Esophagus mucosa (tissue), 1 donor: ENCODE measurements at regions not wholly inside any gene's neighbourhood (a gene's known extent, or its start where the extent isn't known, plus 50 kb on each side); places are given as distances from the start of the nearest gene placed in this dataset.
"Not testable (repeated sequence)": the region's sequence is repeated elsewhere in the genome, so short reads cannot be mapped to it uniquely, and the experiment has no call there.

Experiments
- ATAC-seq: fragments of 200-7000 bp; cut with Tn5 transposase; one replicate; pipeline ENCODE4 v1.9.1; 2020
- donor health status: DM: yes; HTN: yes; CAD: no.

DNA sequence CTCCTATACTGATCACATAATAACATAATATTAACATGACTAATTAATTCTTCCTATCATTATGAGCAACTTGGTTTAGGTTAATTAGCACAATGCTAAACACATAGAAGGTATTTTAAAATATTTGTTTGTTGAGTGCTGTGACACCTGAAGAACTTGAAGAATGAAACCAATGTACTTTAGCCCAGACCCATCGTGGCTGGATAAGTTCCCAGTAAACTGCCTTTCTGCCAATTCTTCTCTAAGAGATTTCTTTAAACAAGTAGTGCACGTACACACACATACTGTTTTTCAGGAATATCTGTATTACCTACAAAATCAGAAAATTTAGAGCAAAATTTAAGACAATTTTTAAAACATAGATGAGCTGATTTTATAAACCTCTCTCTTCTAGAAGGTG lies 207.4 kb upstream of the SSTR1 start:
- no peak for ATAC-seq

DNA sequence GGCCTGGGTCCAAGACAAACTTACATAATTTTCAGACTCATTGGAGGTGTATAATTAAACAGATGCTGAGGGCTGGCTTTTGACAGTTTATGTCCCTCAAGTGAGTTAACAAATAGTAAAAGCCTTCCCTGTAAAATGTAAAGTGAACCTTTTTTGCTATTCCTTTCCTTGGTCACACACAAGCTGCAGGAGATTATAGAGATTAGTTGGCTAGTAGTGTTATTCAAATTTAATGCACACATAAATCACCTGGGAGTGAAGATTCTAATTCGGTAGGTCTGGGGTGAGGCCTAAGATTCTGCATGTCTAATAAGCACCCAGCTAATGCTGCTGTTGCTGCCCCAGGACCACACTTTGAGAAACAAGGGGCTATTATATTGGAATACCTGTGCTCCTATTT lies 206.2 kb upstream of the SSTR1 start:
- ATAC-seq: no peak

DNA sequence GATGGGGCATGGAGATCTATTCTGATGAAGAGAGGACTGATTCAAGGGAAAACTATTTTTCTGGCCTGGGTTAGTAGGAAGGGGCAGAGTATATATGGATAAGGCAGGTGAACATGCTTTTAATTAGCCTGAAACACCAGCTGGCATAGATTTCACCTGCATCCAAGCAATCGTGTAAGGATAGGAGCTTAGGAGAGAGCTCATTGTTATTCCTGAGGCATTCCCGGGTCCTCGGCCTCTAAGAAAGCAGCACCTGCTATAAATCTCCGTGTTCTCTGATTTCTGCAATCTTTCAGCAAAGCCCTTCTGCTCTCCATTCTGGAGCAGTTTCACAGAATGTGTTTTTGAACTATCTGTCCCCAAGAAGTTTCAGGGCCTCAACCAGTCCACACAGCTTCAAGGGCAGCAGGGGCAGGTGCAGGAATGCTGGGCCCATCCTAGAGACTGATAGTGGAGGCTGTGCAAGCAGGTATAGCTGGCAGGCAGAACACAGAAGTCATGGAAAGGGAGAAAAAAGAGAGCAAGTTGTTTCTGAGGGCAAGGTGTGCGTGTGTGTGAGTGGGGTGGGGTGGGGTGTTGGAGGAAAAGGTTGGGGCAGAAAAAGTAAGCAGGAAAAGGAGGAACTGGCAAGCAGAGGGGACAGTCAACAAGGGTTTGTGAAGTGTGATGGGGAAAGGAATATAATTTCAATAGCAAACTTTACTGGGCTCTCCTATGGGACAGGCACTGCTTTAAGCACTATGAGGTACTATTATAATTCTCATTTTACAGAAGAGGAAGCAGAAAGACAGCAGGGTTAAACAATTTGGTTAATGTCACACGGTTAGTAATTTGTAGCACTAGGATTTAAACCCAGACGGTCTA lies 203.7 kb upstream of the SSTR1 start:
- no peak for ATAC-seq

DNA sequence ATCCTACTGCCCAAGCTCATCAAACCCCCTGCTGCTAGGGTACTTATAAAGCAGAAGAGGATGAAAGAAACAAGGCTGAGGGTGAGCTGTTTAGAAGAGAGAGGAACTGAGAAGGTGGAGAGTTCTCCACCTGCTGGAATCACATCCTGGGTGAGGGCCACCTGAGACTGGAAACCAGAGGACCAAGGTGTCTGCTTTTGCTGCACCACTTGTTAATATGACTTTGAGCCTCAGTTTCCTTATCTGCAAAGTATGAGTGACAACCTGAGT lies 203.2 kb upstream of the SSTR1 start:
- no peak for ATAC-seq

DNA sequence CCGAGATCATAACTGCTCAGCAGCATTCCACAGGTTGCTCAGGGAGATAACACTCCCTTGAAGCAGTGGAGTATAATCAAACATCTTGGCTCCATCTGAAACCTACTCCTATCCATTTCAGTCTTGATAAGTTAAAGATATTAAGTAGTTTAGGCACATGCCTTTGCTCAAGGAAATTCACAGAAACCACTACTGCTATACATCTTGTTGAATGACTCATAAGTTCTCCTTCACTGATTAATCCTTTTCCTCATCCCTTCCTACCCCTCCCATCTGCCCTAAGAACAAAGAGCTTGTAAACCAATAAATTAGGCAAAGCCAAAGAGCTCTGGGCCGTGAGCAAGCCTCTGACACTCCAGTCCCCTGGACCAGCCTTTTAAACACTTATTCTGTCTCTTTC lies 196.5 kb upstream of the SSTR1 start:
- ATAC-seq: peak; percentile 8

DNA sequence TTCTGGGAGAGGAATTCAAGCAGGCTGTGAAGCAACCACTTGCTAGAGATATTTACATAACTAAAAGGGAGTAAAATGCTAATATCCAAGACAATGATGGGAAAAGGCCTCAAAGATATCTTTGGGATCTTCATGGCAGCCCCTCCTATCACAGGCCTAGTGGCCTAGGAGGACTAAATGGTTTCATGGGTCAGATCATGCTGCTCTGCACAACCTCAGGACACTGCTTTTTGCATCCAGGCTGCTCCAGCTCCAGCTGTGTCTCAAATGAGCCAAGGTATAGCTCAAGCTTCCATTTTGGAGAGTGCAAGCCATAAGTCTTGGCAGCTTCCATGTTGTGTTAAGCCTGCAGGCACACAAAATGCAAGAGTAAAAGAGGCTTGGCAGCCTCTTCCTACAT lies 195.6 kb upstream of the SSTR1 start:
- no peak for ATAC-seq

DNA sequence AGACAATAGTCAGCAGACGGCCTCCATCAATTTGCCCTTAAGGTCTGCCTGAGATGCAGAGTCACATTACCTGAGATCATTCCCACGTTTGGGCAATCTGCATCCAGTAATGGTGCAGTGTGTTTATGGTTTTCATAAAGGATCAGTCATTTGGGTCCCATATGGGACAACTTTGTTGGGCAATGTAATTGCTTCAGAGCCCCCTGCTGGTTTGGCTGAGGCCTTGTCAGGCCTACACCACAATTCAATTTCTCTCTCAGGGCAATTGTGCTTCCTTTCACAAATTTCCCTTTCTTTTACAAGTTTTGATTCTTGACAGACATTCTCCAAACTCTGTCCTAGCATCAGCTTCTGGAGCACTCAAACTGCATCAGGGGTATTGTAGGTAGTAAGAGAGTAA lies 191.2 kb upstream of the SSTR1 start:
- ATAC-seq: no peak

DNA sequence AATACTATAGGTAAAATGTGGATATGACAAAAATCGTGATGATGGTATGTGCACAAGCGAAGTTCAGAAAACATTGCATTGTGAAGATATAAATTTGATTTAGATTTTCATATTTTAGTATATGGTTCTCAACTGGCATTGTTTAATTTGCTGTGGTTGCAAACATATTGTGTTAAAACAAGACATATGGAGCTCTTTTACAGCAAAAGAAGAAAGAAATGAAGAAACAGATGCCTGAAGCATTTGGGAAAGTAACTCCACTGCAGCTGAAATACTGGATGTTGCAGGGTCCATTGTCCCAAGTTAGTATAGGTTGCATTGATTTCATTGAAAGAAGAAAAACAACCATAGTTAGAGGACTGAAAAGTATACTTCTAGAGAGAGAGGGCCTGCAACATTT lies 185.8 kb upstream of the SSTR1 start:
- no peak for ATAC-seq

DNA sequence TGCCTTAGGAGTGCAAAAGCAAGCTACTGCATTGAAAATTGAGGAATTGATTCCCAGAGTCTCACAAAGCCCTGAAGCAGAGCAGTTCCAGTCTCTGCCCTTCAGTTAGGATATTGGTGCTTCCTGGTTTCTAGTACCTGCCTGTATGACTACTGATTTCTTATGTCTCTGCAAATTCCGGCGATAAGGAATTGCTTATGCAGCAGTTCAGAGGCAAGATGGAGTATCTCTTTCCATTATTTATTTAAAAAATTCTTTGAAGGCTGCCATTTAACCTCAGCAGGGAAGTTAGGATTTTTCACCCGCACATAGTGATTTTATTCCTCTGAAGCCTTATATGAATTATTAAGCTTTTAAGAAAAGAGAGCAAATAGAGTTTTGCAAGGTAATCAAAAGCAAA lies 184.9 kb upstream of the SSTR1 start:
- no peak for ATAC-seq

DNA sequence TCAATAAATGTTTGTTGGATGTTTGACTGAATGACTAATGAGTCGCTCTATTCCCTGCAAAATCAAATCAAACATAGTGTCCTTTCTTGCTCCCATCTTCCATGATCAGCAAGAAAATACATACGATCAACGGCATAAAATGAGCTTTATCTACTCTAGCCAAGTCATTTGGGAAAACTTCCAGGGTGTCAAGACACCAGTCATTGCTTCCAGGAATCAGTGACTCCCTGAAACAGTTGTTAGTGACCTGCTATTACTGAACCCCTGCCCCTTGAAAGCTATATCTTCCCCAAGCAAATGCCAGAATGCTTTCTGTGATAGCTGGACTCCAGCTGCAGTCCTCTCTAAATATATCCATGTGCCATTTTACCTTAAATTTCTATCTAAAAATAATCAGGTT lies 169.5 kb upstream of the SSTR1 start:
- ATAC-seq: no peak

DNA sequence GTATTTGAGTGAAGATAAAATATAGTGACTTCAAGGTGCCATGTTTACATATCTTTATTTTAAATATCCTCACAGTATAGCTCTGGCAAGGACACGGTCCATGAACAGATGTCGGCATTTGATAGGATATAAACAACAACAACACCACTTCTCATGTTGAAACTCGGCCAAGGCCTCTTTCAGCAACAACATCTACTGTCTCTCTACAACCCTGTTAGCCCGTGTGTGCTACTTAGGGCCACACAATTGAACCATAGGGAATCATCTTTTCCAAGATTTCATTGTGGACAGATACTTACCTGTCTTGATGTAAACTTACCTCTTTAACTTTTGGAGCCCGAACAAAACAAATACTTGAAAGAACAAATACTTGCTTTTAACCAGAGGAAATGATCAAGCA lies 168.7 kb upstream of the SSTR1 start:
- no peak for ATAC-seq

DNA sequence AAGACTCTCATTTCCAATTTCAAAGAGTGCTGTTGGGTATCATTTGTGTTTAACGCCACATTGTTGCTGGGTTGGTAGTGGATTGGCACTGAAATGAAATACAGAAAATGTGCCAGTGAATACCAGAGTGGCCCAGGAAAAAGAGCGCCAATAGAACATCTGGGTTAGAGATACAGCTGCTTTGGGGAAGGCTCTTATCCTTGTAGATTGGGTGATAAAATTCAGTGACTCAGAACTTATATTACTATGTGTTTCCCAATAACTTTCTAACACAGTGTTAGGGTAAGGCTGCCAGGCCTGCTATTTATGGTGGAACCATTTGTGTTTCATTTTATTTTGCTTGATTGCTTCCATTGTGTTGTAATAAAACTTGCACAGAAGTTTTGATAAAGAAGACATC lies 168.2 kb upstream of the SSTR1 start:
- ATAC-seq: no peak

DNA sequence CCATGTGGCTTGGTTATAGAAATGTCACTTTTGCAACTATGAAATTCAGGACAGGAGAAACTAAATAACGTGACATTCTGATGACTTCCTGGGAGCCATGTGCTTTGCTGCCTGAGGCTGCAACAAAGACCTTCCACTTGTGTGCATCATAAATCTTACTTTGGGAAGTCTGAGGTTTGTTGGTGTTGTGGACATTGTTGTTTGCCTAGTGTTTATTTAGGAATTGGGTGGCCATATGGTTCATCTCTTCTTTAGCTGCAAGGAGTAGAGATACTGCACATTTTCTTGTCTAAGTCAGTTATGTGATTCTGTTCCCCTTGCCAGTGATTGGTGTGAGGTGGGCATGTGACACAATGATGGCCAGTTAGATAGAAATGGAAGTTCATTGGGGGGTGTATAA lies 167.3 kb upstream of the SSTR1 start:
- no peak for ATAC-seq

DNA sequence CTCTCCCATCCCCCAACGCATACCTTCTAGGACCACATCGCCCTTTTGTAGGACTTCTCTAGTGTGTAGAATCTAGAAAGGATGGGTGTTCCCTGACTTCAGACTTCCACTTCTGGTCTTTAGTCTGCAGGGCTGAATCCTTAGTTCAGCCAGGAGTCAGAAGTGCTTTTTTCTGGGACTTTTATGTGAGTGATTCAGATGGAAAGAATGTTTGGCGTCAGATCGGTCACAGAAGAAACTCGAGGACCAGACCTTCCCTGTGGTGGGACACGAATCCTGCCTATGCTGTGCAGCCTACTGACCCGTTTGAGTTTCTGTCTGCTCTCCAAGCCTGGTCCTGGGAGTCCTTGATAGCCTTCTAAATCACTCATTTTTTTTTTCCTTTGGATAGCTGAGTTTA lies 165.4 kb upstream of the SSTR1 start:
- ATAC-seq: no peak

DNA sequence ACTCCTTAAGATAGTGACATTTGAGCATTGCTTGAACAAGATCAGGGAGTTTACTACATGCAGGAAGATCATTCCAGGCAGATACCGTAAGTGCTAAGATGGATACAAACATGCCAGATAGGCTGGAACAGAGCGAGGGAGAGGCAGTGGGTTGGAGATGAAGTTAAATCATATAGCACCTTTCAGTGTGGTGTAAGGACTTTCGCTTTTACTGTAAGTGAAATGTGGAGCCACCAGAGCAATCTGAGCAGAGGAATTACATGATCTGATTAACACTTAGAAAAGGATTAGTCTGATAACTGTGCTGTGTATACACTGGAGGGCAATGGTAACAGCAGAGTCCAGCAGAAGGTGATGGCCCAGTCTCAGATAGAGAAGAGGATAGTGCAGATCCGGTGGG lies 163.0 kb upstream of the SSTR1 start:
- ATAC-seq: no peak

DNA sequence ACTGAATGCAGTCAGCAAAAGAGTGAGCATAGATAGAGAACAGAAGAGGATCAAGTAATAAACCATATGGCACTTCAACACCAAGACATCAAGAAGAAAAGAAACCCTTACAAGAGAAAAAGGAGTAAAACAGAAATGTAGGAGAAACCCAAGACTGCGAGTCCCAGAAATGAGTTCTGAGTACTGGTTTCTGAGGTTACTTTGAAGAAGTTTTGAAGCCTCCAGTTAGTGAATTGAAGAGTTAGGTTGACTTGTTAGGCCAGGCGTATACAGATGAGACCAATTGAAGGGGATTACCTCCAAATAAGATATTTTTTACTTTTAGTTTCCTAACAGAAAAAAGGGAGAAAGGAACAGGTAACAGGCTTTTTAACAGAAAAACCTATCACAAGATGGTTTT lies 162.2 kb upstream of the SSTR1 start:
- no peak for ATAC-seq

DNA sequence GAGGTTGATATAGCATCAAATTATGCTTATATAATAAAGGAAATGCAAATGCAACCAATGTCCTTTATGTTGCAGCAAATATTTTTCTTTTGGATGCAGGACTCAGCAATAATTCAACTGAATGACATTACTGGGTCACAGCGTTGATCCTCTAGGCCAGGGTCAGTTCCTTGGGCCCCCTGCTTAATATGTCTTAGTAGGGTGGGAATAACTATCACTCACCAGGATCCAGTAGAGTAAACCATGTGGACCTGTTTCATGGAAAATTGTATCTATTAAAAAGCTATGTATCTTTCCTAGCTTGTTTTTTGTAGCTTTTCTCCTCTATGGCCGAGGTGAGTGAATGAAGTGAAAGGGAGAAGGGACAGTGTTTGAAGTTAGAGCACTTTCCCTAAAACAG lies 161.5 kb upstream of the SSTR1 start:
- ATAC-seq: no peak

DNA sequence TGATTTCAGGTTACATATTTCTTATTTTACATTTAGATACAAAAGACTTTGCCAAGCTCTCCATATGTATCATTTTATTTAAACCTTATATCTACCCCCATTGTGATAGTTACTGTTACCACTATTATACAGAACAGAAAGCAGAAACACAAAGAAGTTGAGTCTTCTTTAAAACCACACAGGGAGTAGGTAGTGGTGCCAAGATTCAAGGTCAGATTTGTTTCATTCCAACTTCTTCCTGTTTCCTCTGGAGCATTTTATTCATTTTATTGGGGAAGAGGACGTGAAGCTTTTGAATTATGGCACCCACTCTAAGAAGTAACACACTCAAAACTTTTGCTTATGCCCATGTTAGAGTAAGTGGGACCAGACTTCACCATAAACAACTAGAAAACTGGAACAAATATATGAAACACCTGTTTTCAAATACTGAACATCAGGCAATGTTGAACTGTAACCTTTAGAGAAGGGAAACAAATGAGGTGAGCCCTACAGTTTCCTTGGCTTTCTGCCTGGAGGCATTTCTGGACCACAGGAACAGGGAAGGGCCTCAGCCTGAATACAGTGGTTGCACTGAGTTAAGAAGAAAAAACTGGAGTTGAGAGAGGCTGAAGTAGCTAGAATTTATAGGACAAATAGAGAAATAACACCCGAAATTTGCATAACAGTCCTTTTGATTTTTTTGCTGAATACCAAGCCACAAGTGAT lies 160.4 kb upstream of the SSTR1 start:
- no peak for ATAC-seq

DNA sequence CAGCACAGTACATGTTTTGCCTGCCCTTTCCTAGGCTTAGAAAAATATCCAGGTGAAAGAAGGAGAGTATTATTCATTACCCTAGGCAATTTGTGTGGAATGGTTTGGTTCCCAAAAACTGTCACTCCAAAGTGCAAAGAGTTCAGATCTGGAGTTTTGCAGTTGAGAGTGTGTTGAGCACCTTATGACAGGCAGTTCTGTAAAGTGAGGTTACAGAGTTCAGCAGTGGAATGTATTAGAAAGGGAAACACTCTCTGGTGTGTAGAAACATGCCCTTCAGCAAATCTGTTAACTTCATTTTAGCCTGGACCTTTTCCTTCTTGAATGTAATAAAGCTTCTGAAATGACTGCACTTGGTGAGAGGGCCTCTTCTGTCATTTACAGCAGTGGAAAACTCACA lies 154.0 kb upstream of the SSTR1 start:
- no peak for ATAC-seq

DNA sequence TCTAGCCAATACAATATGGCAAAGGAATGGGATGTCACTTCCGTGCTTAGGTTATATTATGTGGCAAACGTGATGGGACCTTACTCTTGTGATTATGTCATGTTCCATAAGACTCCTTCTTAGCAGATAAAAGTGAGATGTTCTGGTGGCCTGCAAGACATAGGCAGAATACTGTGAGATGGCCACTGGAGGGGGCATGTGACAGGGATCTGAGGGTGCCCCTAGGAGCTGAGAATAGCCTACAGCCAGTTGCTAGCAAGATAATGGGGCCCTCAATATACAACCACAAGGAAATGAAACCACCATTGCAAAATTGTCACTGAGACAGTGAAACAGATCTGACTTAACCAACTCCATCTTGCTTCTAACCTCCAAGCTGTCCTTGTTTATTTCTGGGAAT lies 151.4 kb upstream of the SSTR1 start:
- no peak for ATAC-seq

DNA sequence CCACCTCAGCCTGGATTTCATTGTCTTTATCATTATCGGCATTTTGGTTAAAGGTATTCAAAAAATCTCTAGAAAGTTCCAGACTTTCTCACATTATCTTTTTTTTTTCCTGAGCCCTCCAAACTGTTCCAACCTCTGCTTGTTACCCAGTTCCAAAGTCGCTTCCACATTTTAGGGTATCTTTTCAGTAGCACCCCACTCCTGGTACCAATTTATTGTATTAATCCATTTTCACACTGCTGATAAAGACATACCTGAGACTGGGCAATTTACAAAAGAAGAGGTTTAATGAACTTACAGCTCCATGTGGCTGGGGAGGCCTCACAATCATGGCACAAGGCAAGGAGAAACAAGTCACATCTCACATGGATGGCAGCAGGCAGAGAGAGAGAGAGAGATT lies 145.5 kb upstream of the SSTR1 start:
- not testable (repeated sequence) for ATAC-seq

DNA sequence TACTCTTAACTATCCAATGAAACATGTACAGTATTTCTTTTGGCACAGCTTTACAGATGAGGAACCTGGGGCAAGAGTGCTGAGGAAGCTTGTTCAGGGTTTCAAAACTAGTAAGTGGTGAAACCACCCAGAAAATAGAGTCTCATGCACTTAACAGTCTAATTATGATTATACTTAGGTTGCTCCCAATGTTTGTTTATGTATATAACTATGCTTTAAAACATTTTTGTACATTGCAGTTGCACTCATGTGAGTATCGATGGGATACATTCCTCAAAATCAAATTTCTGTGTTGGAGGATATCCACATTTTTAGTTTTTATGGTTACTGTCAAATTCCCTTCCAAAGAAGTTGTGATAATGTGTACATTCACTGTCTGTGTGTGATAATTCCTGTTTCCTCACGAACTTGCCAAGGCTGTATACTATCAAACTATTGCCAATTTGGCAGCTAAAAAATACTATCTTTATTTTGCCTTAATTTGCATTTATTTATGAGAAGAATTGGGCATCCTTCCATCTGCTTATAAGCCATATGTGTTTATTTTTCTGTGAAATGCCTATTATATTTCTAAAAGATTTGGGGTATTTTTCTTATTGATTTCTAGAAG lies 143.9 kb upstream of the SSTR1 start:
- ATAC-seq: no peak

DNA sequence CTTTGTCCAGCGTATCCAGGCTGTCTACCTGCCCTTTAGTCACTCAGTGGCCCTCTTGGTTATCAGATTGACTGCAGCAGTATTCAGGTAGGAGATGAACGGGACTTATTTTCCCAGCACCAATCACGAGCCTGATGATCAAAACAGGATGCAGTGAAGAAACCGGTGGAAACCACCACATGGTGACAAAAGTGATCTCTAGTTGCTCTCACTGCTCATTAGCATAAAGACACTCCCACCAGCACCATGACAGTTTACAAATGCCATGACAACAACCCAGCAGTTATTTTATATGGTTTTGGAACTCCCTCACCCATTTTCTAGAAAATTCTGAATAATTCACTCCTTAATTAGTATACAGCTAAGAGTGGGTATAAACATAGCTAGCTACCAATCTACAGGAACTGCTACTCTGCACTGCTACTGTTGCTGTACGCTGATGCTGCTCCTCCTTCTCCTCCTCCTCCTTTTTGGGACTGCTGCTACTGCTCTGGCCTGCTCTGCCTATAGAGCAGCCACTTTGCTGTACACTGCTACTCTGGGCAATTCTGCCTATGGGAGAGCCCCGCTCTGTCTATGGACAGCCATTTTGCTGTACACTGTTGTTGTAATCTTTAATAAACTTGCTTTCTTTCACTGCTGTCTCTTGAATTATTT lies 142.5 kb upstream of the SSTR1 start:
- no peak for ATAC-seq

DNA sequence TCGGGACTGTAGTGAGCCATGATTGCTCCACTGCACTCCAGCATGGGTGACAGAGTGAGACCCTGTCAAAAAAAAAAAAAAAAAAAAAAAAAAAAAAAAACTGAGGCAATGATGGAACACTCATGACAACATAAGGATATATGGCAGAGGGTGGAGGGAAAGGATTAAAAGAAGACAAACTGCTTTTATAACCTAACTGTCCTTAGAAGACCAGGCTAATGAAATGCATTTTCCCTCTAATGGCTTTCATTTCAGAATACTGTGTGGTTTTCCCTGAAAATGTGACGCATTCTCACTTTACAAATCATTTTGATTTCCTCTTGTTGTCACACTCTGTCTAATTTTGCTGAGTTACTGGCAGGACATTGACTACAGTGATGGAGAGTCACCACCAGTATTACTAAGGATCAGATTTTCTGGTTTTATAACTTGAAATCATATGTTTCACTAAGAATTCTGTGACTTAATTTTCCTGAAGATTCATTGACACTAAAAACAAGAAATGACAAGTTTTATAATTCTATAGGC lies 137.6 kb upstream of the SSTR1 start:
- ATAC-seq: no peak
